T-helper 1 cell treated with Interleukin-12 subunit alpha and Interleukin-12 subunit beta and Interleukin-4 antibody, amounts not matched to agents 30 μg/mL and 1 μg/mL, for 36 hours (primary cell): ENCODE measurements at regions not wholly inside any gene's neighbourhood (a gene's known extent, or its start where the extent isn't known, plus 50 kb on each side); places are given as distances from the start of the nearest gene placed in this dataset.
"Not testable (repeated sequence)": the region's sequence is repeated elsewhere in the genome, so short reads cannot be mapped to it uniquely, and the experiment has no call there.

Experiments used
- H3K27ac Mint-ChIP-seq: one replicate; pipeline ENCODE4 v1.8.0; 2021; ENCODE audit warnings: mild to moderate bottlenecking, mixed read lengths
- H3K27me3 Mint-ChIP-seq: one replicate; pipeline ENCODE4 v1.8.0; 2021; ENCODE audit warnings: low read depth, mixed read lengths
- H3K36me3 Mint-ChIP-seq: one replicate; pipeline ENCODE4 v1.8.0; 2021; ENCODE audit warnings: low read depth, mixed read lengths
- H3K4me1 Mint-ChIP-seq: one replicate; pipeline ENCODE4 v1.8.0; 2021; ENCODE audit warnings: low read depth, mixed read lengths
- H3K4me3 Mint-ChIP-seq: one replicate; pipeline ENCODE4 v1.8.0; 2021; ENCODE audit warnings: mild to moderate bottlenecking, moderate library complexity, mixed read lengths
- H3K9me3 Mint-ChIP-seq: one replicate; pipeline ENCODE4 v1.8.0; 2021; ENCODE audit warnings: mixed read lengths

GRCh38 chr6:142637624-142638351 lies 307.2 kb downstream of the HIVEP2 start:
- peaks cover 3% of the 10 kb centered on the region for H3K4me1 Mint-ChIP-seq
- H3K9me3 Mint-ChIP-seq = no peaks in the 10 kb centered on the region
- no peak overlapping the region for H3K27ac Mint-ChIP-seq
- H3K27me3 Mint-ChIP-seq = no peaks in the 10 kb centered on the region
- no peak overlapping the region for H3K4me3 Mint-ChIP-seq
- H3K36me3 Mint-ChIP-seq = no peaks in the 10 kb centered on the region

- H3K4me3 Mint-ChIP-seq = no peak overlapping the region
- peaks cover 1% of the 10 kb centered on the region for H3K36me3 Mint-ChIP-seq
- H3K27me3 Mint-ChIP-seq = peaks cover 2% of the 10 kb centered on the region
- no peak overlapping the region for H3K27ac Mint-ChIP-seq
- H3K9me3 Mint-ChIP-seq = no peaks in the 10 kb centered on the region
- H3K4me1 Mint-ChIP-seq = no peaks in the 10 kb centered on the region
Observed at GRCh38 chr6:142642651-142643050, 302.3 kb downstream of the HIVEP2 start.

GRCh38 chr6:142644866-142645265 lies 300.1 kb downstream of the HIVEP2 start:
- H3K27ac Mint-ChIP-seq = no peak overlapping the region
- H3K36me3 Mint-ChIP-seq = peaks cover 1% of the 10 kb centered on the region
- H3K4me3 Mint-ChIP-seq = no peak overlapping the region
- H3K9me3 Mint-ChIP-seq = no peaks in the 10 kb centered on the region
- no peaks in the 10 kb centered on the region for H3K4me1 Mint-ChIP-seq
- peaks cover 6% of the 10 kb centered on the region for H3K27me3 Mint-ChIP-seq

GRCh38 chr6:142645663-142646062 lies 299.3 kb downstream of the HIVEP2 start:
- H3K4me3 Mint-ChIP-seq = no peak overlapping the region
- peaks cover 6% of the 10 kb centered on the region for H3K27me3 Mint-ChIP-seq
- H3K4me1 Mint-ChIP-seq = no peaks in the 10 kb centered on the region
- H3K36me3 Mint-ChIP-seq = peaks cover 1% of the 10 kb centered on the region
- H3K27ac Mint-ChIP-seq = no peak overlapping the region
- no peaks in the 10 kb centered on the region for H3K9me3 Mint-ChIP-seq

GRCh38 chr6:142647449-142648035 lies 297.4 kb downstream of the HIVEP2 start:
- Mint-ChIP-seq H3K36me3 (peaks cover 1% of the 10 kb centered on the region), H3K9me3 (no peaks in the 10 kb centered on the region), H3K4me3 (no peak overlapping the region), H3K4me1 (no peaks in the 10 kb centered on the region), H3K27me3 (peaks cover 6% of the 10 kb centered on the region), H3K27ac (no peak overlapping the region)

GRCh38 chr6:142648036-142648451 lies 296.9 kb downstream of the HIVEP2 start:
- peaks cover 6% of the 10 kb centered on the region for H3K27me3 Mint-ChIP-seq
- H3K36me3 Mint-ChIP-seq = peaks cover 1% of the 10 kb centered on the region
- H3K9me3 Mint-ChIP-seq = no peaks in the 10 kb centered on the region
- no peak overlapping the region for H3K27ac Mint-ChIP-seq
- H3K4me3 Mint-ChIP-seq = no peak overlapping the region
- H3K4me1 Mint-ChIP-seq = no peaks in the 10 kb centered on the region

- no peaks in the 10 kb centered on the region for H3K4me1 Mint-ChIP-seq
- peaks cover 1% of the 10 kb centered on the region for H3K36me3 Mint-ChIP-seq
- no peaks in the 10 kb centered on the region for H3K9me3 Mint-ChIP-seq
- no peak overlapping the region for H3K27ac Mint-ChIP-seq
- H3K27me3 Mint-ChIP-seq = peaks cover 6% of the 10 kb centered on the region
- no peak overlapping the region for H3K4me3 Mint-ChIP-seq
Observed at GRCh38 chr6:142648526-142648925, 296.4 kb downstream of the HIVEP2 start.

GRCh38 chr6:142649438-142650234 lies 295.3 kb downstream of the HIVEP2 start:
- not testable (repeated sequence) for H3K27ac Mint-ChIP-seq, H3K9me3 Mint-ChIP-seq, H3K4me3 Mint-ChIP-seq, H3K36me3 Mint-ChIP-seq, H3K4me1 Mint-ChIP-seq, H3K27me3 Mint-ChIP-seq

GRCh38 chr6:142651384-142651783 lies 293.6 kb downstream of the HIVEP2 start:
- no peaks in the 10 kb centered on the region for H3K9me3 Mint-ChIP-seq
- H3K27ac Mint-ChIP-seq = no peak overlapping the region
- H3K27me3 Mint-ChIP-seq = peaks cover 6% of the 10 kb centered on the region
- H3K4me3 Mint-ChIP-seq = no peak overlapping the region
- H3K4me1 Mint-ChIP-seq = no peaks in the 10 kb centered on the region
- H3K36me3 Mint-ChIP-seq = no peaks in the 10 kb centered on the region

GRCh38 chr6:142653710-142654420 lies 291.1 kb downstream of the HIVEP2 start:
- Mint-ChIP-seq H3K27ac (no peak overlapping the region), H3K9me3 (no peaks in the 10 kb centered on the region), H3K36me3 (no peaks in the 10 kb centered on the region), H3K4me1 (no peaks in the 10 kb centered on the region), H3K4me3 (no peak overlapping the region), H3K27me3 (no peaks in the 10 kb centered on the region)

GRCh38 chr6:142659661-142660060 lies 285.3 kb downstream of the HIVEP2 start:
- Mint-ChIP-seq H3K9me3 (peaks cover 20% of the 10 kb centered on the region), H3K4me1 (no peaks in the 10 kb centered on the region), H3K4me3 (no peak overlapping the region), H3K36me3 (peaks cover 4% of the 10 kb centered on the region), H3K27ac (no peak overlapping the region), H3K27me3 (no peaks in the 10 kb centered on the region)

GRCh38 chr6:142665393-142665792 lies 279.6 kb downstream of the HIVEP2 start:
- Mint-ChIP-seq H3K4me1 (peaks cover 7% of the 10 kb centered on the region), H3K4me3 (no peak overlapping the region), H3K27ac (no peak overlapping the region), H3K9me3 (peaks cover 24% of the 10 kb centered on the region), H3K27me3 (no peaks in the 10 kb centered on the region), H3K36me3 (peaks cover 4% of the 10 kb centered on the region)

GRCh38 chr6:142666599-142667185 lies 278.3 kb downstream of the HIVEP2 start:
- H3K27me3 Mint-ChIP-seq = no peaks in the 10 kb centered on the region
- no peak overlapping the region for H3K27ac Mint-ChIP-seq
- no peak overlapping the region for H3K4me3 Mint-ChIP-seq
- H3K9me3 Mint-ChIP-seq = peaks cover 24% of the 10 kb centered on the region
- H3K36me3 Mint-ChIP-seq = peaks cover 4% of the 10 kb centered on the region
- H3K4me1 Mint-ChIP-seq = peaks cover 7% of the 10 kb centered on the region
